Heart left ventricle (tissue), 16 donors: ENCODE measurements at regions not wholly inside any gene's neighbourhood (a gene's known extent, or its start where the extent isn't known, plus 50 kb on each side); places are given as distances from the start of the nearest gene placed in this dataset.

Source experiments
- ATAC-seq, 4 donors: fragments of 200-7000 bp; cut with Tn5 transposase; one replicate each; pipeline ENCODE4 v1.9.1; 2020 to 2022; ENCODE audit warnings: moderate library complexity in 4 of 4, mild to moderate bottlenecking in 3 of 4, moderate number of reproducible peaks in 1 of 4
- DNase-seq, 5 donors: peaks; one replicate each; pipeline ENCODE4 v3.0.0-alpha.2; 2020
- H3K27ac ChIP-seq, 12 donors: fragments of 200-600 bp; sonication (generic) in 4 of 12; one replicate each; pipeline versions ENCODE4 v1.5.0 to v1.8.0; 2016 to 2022; ENCODE audit warnings: mild to moderate bottlenecking in 2 of 12
- H3K27me3 ChIP-seq, 9 donors: fragments of 200-600 bp; sonication (generic) in 2 of 9; one replicate each; pipeline versions ENCODE4 v1.5.1 to v1.8.0; 2016 to 2022; ENCODE audit warnings: mild to moderate bottlenecking in 3 of 9
- H3K36me3 ChIP-seq, 9 donors: fragments of 200-600 bp; sonication (generic) in 2 of 9; one replicate each; pipeline versions ENCODE4 v1.5.0 to v1.8.0; 2018 to 2022; ENCODE audit warnings: mild to moderate bottlenecking in 2 of 9
- H3K4me1 ChIP-seq, 12 donors: fragments of 200-600 bp; sonication (generic) in 4 of 12; one replicate each; pipeline versions ENCODE4 v1.5.0 to v1.8.0; 2016 to 2022; ENCODE audit warnings: mild to moderate bottlenecking in 3 of 12
- H3K4me3 ChIP-seq, 12 donors: fragments of 200-600 bp; sonication (generic) in 4 of 12; one replicate each; pipeline versions ENCODE4 v1.5.0 to v1.8.0; 2017 to 2022; ENCODE audit warnings: mild to moderate bottlenecking in 9 of 12, moderate library complexity in 4 of 12
- H3K9me3 ChIP-seq, 12 donors: fragments of 200-600 bp; sonication (generic) in 4 of 12; one replicate each; pipeline versions ENCODE4 v1.5.0 to v1.8.0; 2016 to 2022; ENCODE audit warnings: mild to moderate bottlenecking in 1 of 12
- CTCF ChIP-seq, 12 donors: fragments of 200-600 bp; sonication (generic) in 4 of 12; IDR thresholded peaks; one replicate each; pipeline versions ENCODE4 v1.5.0 to v1.8.0; 2018 to 2022; ENCODE audit warnings: antibody characterized with exemption in 12 of 12, mild to moderate bottlenecking in 5 of 12
- POLR2A ChIP-seq, 2 donors: fragments of 450-650 bp; IDR thresholded peaks; one replicate each; pipeline ENCODE4 v1.6.1; 2017; ENCODE audit warnings: antibody characterized with exemption in 2 of 2, mild to moderate bottlenecking in 2 of 2, moderate library complexity in 2 of 2
- WGBS, 4 donors: extraction: QIAGEN DNeasy Blood & Tissue Kit in 2 of 4; methylation state at CpG; one replicate each; pipeline versions ENCODE4 v1.1.5 to v1.1.7; 2013 to 2018; 5-methylcytosine and 5-hydroxymethylcytosine counted together
- intact Hi-C, 10 donors: fragments of 100-400 bp; cut with DNase I; formaldehyde crosslinking; loops; one replicate each; pipeline versions ENCODE4 v1.11.1 to v1.14.2; 2022
- donor health status: ischemic (EF 13 %, LVEDD 7.1; RV severe dilation, severe dysfunction).
- donor health status: healthy with polysubstance abuse.
- donor health status: DM: no; HTN: yes; CAD: no.
- donor health status: DM: no; HTN: no; CAD: no.
- donor health status: ischemic (EF 25% LVEDD 6.9; RV normal size, moderate dysfunction).
- donor health status: ischemic (EF 25% LVEDD 5.7; RV mildly dilated, moderate dysfunction).
- donor health status: healthy.
- donor health status: DM: yes; HTN: yes; CAD: no.
- donor health status: ischemic (EF 35%, LVEDD 5.7; RV mildly dilated, moderate dysfunction).
- donor health status: nonischemic (EF 11% LVEDD 7.7; RV severe dilation, severe dysfunction).
- donor health status: DM: yes; HTN: yes; CAD: no.
- donor health status: PGD.
- donor health status: ischemic (EF 29% LVEDD 5.4; RV normal size, mild dysfunction).
- donor health status: nonischemic (EF 23%, LVEDD 6.1; RV moderate dilation, normal function).

GRCh38 chr10:63698787-63699150, 177.6 kb downstream of the REEP3 start:
- intact Hi-C loops = no loop called here
- peak overlapping the region in 11 of 12 donors; percentile 66 to 87 (median 80) for H3K27ac ChIP-seq
- DNase-seq (no peak), ATAC-seq (peak in 2 of 4 donors; percentile 38 to 68)
- peaks cover 0 to 5% (median 0%) of the 10 kb centered on the region in 12 donors for H3K9me3 ChIP-seq
- no peak overlapping the region for H3K4me3 ChIP-seq
- H3K36me3 ChIP-seq = no peaks in the 10 kb centered on the region
- peaks cover 4 to 53% (median 28%) of the 10 kb centered on the region in 12 donors for H3K4me1 ChIP-seq
- TF ChIP-seq POLR2A (IDR thresholded peaks at IDR 0.05) = no peak
- no peak for TF ChIP-seq CTCF (IDR thresholded peaks at IDR 0.05)
- no peaks in the 10 kb centered on the region for H3K27me3 ChIP-seq
- 67 to 84% (median 69%) methylated on average over 2 of the region's 2 CpGs for WGBS, 4 donors

DNA sequence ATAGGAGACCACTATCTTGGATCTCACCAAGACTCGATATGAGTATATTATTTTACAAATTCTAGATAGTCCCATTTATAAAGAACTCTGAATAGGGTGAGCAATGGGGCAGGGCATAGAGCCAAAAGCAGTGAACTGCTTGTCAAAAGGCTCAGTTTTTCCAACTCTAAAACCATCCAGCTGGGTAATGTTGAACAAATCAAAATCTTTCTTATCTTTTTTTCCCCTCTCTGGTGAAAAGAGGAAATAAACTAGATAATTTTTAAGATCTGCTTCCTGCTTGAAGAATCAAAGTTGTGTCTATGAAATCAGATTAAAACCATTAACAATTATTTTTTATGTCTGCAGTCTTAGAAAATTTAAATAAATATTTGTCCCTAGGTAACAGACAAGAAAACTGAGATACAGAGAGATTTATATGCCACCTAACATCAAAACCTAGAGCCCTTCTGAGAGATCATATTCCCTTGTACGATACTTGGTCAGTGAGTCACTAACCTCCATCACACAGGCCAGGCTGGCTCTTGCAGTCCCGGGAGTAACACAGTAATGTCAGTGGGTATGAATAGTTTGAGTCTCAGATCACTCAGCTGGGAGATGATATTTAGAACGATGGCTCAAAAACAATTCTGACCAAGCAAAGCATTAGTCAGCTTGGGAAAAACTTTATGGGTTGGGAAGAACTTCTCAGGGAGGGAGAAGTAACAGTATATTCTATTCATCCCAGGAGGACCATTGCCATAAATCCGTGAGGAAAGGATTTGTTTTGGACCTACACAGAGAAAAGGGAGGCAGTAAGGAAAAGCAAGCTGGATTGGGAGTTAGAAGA, 178.8 kb downstream of the REEP3 start:
- no peak for TF ChIP-seq POLR2A (IDR thresholded peaks at IDR 0.05)
- no peak for TF ChIP-seq CTCF (IDR thresholded peaks at IDR 0.05)
- ATAC-seq (peak; percentile 39 to 96 (median 85)), DNase-seq (peak in 4 of 5 donors; percentile 42 to 68 (median 54))
- intact Hi-C loops = no loop called here
- Histone ChIP-seq H3K9me3 (no peaks in the 10 kb centered on the region), H3K27ac (peak overlapping the region; percentile 64 to 87 (median 78)), H3K4me1 (peaks cover 4 to 65% (median 28%) of the 10 kb centered on the region in 12 donors), H3K27me3 (no peaks in the 10 kb centered on the region), H3K36me3 (no peaks in the 10 kb centered on the region), H3K4me3 (no peak overlapping the region)
- whole genome bisulfite sequencing, 4 donors = 42 to 48% (median 46%) methylated on average over 5 of the region's 5 CpGs

DNA sequence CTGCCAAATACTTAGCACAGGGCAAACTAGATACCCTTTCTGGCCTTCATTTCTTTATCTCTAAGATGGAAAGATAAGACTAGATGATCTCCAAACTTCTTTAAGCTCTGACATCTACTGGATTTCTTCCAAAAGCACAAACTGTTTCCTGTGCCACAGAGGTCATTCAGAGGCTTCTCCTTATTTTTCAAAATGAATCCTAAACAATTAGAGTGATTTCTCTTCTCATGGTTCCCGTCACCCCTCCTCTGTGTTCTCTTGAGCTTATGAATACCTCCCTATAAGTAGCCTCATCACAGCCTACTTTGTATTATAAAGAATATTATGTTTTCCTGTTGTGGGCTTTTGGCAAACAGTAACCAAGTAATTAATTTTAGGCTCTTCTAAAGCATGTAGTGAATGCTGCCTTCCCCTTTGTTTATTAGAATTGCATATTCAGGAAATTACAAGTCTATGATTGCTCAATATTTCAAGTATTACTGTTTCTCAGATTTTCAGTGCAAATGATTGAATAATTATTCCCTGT, 179.5 kb downstream of the REEP3 start:
- DNase-seq (no peak), ATAC-seq (peak in 2 of 4 donors; percentile 12 to 21)
- intact Hi-C loops = no loop called here

More for the DNA sequence above, 179.5 kb downstream of the REEP3 start:
- Histone ChIP-seq H3K27ac (peak overlapping the region; percentile 64 to 87 (median 78)), H3K9me3 (no peaks in the 10 kb centered on the region), H3K36me3 (no peaks in the 10 kb centered on the region), H3K4me1 (peaks cover 4 to 65% (median 28%) of the 10 kb centered on the region in 12 donors), H3K27me3 (no peaks in the 10 kb centered on the region), H3K4me3 (no peak overlapping the region)
- TF ChIP-seq POLR2A (IDR thresholded peaks at IDR 0.05) = no peak
- TF ChIP-seq CTCF (IDR thresholded peaks at IDR 0.05) = no peak
- WGBS, 4 donors = 42 to 70% (median 55%) methylated on average over 1 of the region's 1 CpG
